ENCODE measurements at regions not wholly inside any gene's neighbourhood (a gene's known extent, or its start where the extent isn't known, plus 50 kb on each side); places are given as distances from the start of the nearest gene placed in this dataset.

DNA sequence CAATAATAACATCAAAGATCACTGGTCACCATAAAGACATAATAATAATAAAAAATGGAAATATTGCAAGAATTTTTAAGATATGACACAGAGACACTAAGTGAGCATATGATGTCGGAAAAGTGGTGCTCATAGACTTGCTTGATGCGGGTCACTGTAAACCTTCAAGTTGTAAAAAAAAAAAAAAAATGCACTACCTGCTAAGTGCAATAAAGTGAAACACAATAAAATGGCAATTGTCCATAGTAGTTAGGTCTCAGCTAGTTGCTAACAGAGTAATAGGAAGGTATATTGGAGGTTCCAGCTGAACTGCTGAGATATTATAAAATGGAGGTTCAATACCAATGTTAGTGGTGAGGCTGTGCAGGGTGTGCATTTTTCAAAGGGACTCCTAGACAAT lies 146.6 kb upstream of the MRPS22 start:
- TF ChIP-seq, protein P1, sequence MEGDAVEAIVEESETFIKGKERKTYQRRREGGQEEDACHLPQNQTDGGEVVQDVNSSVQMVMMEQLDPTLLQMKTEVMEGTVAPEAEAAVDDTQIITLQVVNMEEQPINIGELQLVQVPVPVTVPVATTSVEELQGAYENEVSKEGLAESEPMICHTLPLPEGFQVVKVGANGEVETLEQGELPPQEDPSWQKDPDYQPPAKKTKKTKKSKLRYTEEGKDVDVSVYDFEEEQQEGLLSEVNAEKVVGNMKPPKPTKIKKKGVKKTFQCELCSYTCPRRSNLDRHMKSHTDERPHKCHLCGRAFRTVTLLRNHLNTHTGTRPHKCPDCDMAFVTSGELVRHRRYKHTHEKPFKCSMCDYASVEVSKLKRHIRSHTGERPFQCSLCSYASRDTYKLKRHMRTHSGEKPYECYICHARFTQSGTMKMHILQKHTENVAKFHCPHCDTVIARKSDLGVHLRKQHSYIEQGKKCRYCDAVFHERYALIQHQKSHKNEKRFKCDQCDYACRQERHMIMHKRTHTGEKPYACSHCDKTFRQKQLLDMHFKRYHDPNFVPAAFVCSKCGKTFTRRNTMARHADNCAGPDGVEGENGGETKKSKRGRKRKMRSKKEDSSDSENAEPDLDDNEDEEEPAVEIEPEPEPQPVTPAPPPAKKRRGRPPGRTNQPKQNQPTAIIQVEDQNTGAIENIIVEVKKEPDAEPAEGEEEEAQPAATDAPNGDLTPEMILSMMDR (IDR thresholded peaks at IDR 0.05; ENCODE audit: borderline replicate concordance, extremely low read depth, low read length, poor library complexity, severe bottlenecking), result no peak
- no peak for TF ChIP-seq EZH2 (IDR thresholded peaks at IDR 0.05; ENCODE audit: borderline replicate concordance, low read depth, low read length, severe bottlenecking)

Measured in DND-41 (cell line).